ENCODE measurements at regions not wholly inside any gene's neighbourhood (a gene's known extent, or its start where the extent isn't known, plus 50 kb on each side); places are given as distances from the start of the nearest gene placed in this dataset.

GRCh38 chr3:163773136-163773535 lies 1305.2 kb downstream of the SI start:
- Histone ChIP-seq H3K4me3 (IDR thresholded peaks at IDR 0.05; ENCODE audit: insufficient read depth, low read depth, low read length) (no peak overlapping the region), H3K4me1 (ENCODE audit: low read depth, poor library complexity, severe bottlenecking) (no peaks in the 10 kb centered on the region), H2AFZ (ENCODE audit: low read depth) (no peak overlapping the region), H4K20me1 (ENCODE audit: insufficient read depth) (no peaks in the 10 kb centered on the region), H3K27me3 (ENCODE audit: insufficient read depth, low read depth) (no peaks in the 10 kb centered on the region), H3K4me2 (no peak overlapping the region), H3K79me2 (ENCODE audit: insufficient read depth, low read depth) (no peaks in the 10 kb centered on the region), H3K36me3 (ENCODE audit: insufficient read depth) (no peaks in the 10 kb centered on the region), H3K27ac (no peak overlapping the region), H3K9ac (no peak overlapping the region)
- TF ChIP-seq CTCF (conservative IDR thresholded peaks at IDR 0.05; ENCODE audit: low read depth, low read length) = no peak

GRCh38 chr3:163768048-163768447 lies 1310.2 kb downstream of the SI start:
- H3K79me2 ChIP-seq (ENCODE audit: insufficient read depth, low read depth) = no peaks in the 10 kb centered on the region
- no peak overlapping the region for H3K9ac ChIP-seq
- no peaks in the 10 kb centered on the region for H3K27me3 ChIP-seq (ENCODE audit: insufficient read depth, low read depth)
- no peaks in the 10 kb centered on the region for H3K4me1 ChIP-seq (ENCODE audit: low read depth, poor library complexity, severe bottlenecking)
- H3K36me3 ChIP-seq (ENCODE audit: insufficient read depth) = no peaks in the 10 kb centered on the region
- no peak overlapping the region for H3K4me3 ChIP-seq (IDR thresholded peaks at IDR 0.05; ENCODE audit: insufficient read depth, low read depth, low read length)
- no peak for TF ChIP-seq CTCF (conservative IDR thresholded peaks at IDR 0.05; ENCODE audit: low read depth, low read length)
- H3K4me2 ChIP-seq = no peak overlapping the region
- H4K20me1 ChIP-seq (ENCODE audit: insufficient read depth) = no peaks in the 10 kb centered on the region
- H3K27ac ChIP-seq = no peak overlapping the region
- no peak overlapping the region for H2AFZ ChIP-seq (ENCODE audit: low read depth)

- no peak overlapping the region for H3K9ac ChIP-seq
- H3K4me3 ChIP-seq (IDR thresholded peaks at IDR 0.05; ENCODE audit: insufficient read depth, low read depth, low read length) = no peak overlapping the region
- no peaks in the 10 kb centered on the region for H3K79me2 ChIP-seq (ENCODE audit: insufficient read depth, low read depth)
- no peaks in the 10 kb centered on the region for H4K20me1 ChIP-seq (ENCODE audit: insufficient read depth)
- no peak overlapping the region for H3K4me2 ChIP-seq
- H3K27me3 ChIP-seq (ENCODE audit: insufficient read depth, low read depth) = no peaks in the 10 kb centered on the region
- H3K4me1 ChIP-seq (ENCODE audit: low read depth, poor library complexity, severe bottlenecking) = no peaks in the 10 kb centered on the region
- no peak overlapping the region for H2AFZ ChIP-seq (ENCODE audit: low read depth)
- no peak overlapping the region for H3K27ac ChIP-seq
- TF ChIP-seq CTCF (conservative IDR thresholded peaks at IDR 0.05; ENCODE audit: low read depth, low read length) = no peak
- H3K36me3 ChIP-seq (ENCODE audit: insufficient read depth) = no peaks in the 10 kb centered on the region
Observed at GRCh38 chr3:163766112-163766511, 1312.2 kb downstream of the SI start.

GRCh38 chr3:163753033-163753432 lies 1325.3 kb downstream of the SI start:
- no peak for TF ChIP-seq CTCF (conservative IDR thresholded peaks at IDR 0.05; ENCODE audit: low read depth, low read length)
- no peak overlapping the region for H3K9ac ChIP-seq
- no peaks in the 10 kb centered on the region for H4K20me1 ChIP-seq (ENCODE audit: insufficient read depth)
- H3K36me3 ChIP-seq (ENCODE audit: insufficient read depth) = no peaks in the 10 kb centered on the region
- H2AFZ ChIP-seq (ENCODE audit: low read depth) = no peak overlapping the region
- H3K27ac ChIP-seq = no peak overlapping the region
- no peaks in the 10 kb centered on the region for H3K79me2 ChIP-seq (ENCODE audit: insufficient read depth, low read depth)
- H3K27me3 ChIP-seq (ENCODE audit: insufficient read depth, low read depth) = no peaks in the 10 kb centered on the region
- no peaks in the 10 kb centered on the region for H3K4me1 ChIP-seq (ENCODE audit: low read depth, poor library complexity, severe bottlenecking)
- H3K4me2 ChIP-seq = no peak overlapping the region
- H3K4me3 ChIP-seq (IDR thresholded peaks at IDR 0.05; ENCODE audit: insufficient read depth, low read depth, low read length) = no peak overlapping the region

- Histone ChIP-seq H3K36me3 (ENCODE audit: insufficient read depth) (no peaks in the 10 kb centered on the region), H3K4me3 (IDR thresholded peaks at IDR 0.05; ENCODE audit: insufficient read depth, low read depth, low read length) (no peak overlapping the region), H2AFZ (ENCODE audit: low read depth) (no peak overlapping the region), H3K9ac (no peak overlapping the region), H3K4me1 (ENCODE audit: low read depth, poor library complexity, severe bottlenecking) (no peaks in the 10 kb centered on the region), H3K27ac (no peak overlapping the region), H4K20me1 (ENCODE audit: insufficient read depth) (no peaks in the 10 kb centered on the region), H3K27me3 (ENCODE audit: insufficient read depth, low read depth) (no peaks in the 10 kb centered on the region), H3K4me2 (no peak overlapping the region), H3K79me2 (ENCODE audit: insufficient read depth, low read depth) (no peaks in the 10 kb centered on the region)
- no peak for TF ChIP-seq CTCF (conservative IDR thresholded peaks at IDR 0.05; ENCODE audit: low read depth, low read length)
Observed at GRCh38 chr3:163745204-163745603, 1333.1 kb downstream of the SI start.

All from KMS-11 (cell line).